ENCODE measurements at regions not wholly inside any gene's neighbourhood (a gene's known extent, or its start where the extent isn't known, plus 50 kb on each side); places are given as distances from the start of the nearest gene placed in this dataset.

DNA sequence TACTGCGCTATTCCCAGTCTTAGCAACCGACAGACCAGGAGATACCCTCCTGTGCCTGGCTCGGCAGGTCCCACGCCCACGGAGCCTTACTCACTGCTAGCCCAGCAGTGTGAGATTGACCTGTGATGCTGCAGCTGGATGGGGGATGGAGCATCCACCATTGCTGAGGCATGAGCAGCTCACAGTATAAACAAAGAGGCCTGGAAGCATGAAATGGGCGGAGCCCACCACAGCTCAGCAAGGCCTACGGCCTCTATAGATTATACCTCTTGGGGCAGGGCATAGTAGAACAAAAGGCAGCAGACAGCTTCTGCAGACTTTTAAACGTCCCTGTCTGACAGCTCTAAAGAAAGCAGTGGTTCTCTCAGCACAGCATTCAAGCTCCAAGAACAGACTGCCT, 160.3 kb downstream of the ANXA2 start:
- H3K27ac ChIP-seq: no peak overlapping the region
- DNase-seq: no peak
- no peak overlapping the region for H3K4me3 ChIP-seq (ENCODE audit: low read depth, low read length)
- TF ChIP-seq, protein P1, sequence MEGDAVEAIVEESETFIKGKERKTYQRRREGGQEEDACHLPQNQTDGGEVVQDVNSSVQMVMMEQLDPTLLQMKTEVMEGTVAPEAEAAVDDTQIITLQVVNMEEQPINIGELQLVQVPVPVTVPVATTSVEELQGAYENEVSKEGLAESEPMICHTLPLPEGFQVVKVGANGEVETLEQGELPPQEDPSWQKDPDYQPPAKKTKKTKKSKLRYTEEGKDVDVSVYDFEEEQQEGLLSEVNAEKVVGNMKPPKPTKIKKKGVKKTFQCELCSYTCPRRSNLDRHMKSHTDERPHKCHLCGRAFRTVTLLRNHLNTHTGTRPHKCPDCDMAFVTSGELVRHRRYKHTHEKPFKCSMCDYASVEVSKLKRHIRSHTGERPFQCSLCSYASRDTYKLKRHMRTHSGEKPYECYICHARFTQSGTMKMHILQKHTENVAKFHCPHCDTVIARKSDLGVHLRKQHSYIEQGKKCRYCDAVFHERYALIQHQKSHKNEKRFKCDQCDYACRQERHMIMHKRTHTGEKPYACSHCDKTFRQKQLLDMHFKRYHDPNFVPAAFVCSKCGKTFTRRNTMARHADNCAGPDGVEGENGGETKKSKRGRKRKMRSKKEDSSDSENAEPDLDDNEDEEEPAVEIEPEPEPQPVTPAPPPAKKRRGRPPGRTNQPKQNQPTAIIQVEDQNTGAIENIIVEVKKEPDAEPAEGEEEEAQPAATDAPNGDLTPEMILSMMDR (IDR thresholded peaks at IDR 0.05; ENCODE audit: low read depth, low read length, missing control alignments): no peak
- no peaks in the 10 kb centered on the region for H3K27me3 ChIP-seq (replicated peaks)
- in situ Hi-C loops (cut with HindIII; ENCODE audit: low pct_ligation_motif_present, low sequenced_read_pairs): no loop called here
- no peaks in the 10 kb centered on the region for H3K36me3 ChIP-seq (replicated peaks)

DNA sequence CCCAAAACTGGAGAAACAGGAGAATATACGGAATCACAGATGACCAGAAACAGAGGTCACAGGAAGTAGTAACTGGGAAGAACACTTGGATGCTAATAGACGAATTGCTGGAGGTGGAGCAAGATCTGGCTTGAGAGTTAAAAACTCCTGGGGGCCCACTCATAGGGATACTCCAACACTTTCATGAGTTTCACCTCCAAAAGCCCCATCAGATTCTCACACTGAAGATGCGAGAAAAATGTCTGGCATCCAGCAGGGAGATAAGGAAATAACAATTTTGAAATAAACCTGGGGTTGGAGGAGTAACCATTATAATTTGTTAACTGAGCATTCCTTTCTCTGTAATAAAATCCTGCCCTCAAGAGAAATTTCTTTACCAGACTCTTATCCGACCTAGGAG, 154.0 kb downstream of the ANXA2 start:
- no peak overlapping the region for H3K4me3 ChIP-seq (ENCODE audit: low read depth, low read length)
- no peaks in the 10 kb centered on the region for H3K27me3 ChIP-seq (replicated peaks)
- in situ Hi-C loops (cut with HindIII; ENCODE audit: low pct_ligation_motif_present, low sequenced_read_pairs): no loop called here
- TF ChIP-seq, protein P1 (IDR thresholded peaks at IDR 0.05; ENCODE audit: low read depth, low read length, missing control alignments): no peak
- no peak for DNase-seq
- H3K27ac ChIP-seq: no peak overlapping the region
- no peaks in the 10 kb centered on the region for H3K36me3 ChIP-seq (replicated peaks)

DNA sequence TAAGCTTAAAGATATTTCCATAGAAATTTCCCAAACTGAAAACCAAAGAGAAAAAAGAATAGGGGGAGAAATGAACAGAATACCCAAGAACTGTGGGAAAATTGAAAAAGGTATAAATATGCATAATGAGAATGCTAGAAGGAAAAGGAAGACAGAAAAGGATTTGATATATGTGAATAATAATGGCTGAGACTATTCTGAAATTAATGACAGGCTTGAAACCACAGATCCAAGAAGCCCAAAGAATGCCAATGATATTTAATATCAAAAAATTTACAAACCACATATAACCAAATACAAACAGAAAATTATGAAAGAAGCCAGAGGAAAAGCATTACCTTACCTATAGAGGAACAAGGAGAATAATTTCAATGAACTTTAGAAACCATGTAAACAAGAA, 153.0 kb downstream of the ANXA2 start:
- in situ Hi-C loops (cut with HindIII; ENCODE audit: low pct_ligation_motif_present, low sequenced_read_pairs): no loop called here
- DNase-seq: no peak
- Histone ChIP-seq H3K27me3 (replicated peaks) (no peaks in the 10 kb centered on the region), H3K27ac (no peak overlapping the region), H3K4me3 (ENCODE audit: low read depth, low read length) (no peak overlapping the region), H3K36me3 (replicated peaks) (no peaks in the 10 kb centered on the region)
- TF ChIP-seq, protein P1 (IDR thresholded peaks at IDR 0.05; ENCODE audit: low read depth, low read length, missing control alignments): no peak

DNA sequence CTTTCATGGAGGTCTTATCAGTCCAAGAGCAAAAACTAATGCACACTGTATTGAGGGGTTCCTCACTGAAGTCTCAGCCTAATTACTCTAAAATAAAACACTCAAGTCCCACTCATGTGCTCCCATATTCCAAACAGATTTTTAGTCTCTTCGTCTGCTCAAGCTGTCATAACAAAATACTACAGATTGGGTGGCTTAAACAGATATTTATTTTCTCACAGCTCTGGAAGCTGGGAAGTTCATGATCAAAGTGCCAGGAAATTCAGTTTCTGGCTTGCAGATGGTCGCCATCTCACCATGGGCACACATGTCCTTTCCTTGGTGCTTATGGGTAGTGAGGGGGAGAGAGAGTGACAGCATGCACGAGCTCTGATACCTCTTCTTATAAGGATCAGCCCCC, 147.5 kb downstream of the ANXA2 start:
- Histone ChIP-seq H3K36me3 (replicated peaks) (no peaks in the 10 kb centered on the region), H3K27ac (no peak overlapping the region), H3K4me3 (ENCODE audit: low read depth, low read length) (no peak overlapping the region), H3K27me3 (replicated peaks) (no peaks in the 10 kb centered on the region)
- TF ChIP-seq, protein P1 (IDR thresholded peaks at IDR 0.05; ENCODE audit: low read depth, low read length, missing control alignments): no peak
- in situ Hi-C loops (cut with HindIII; ENCODE audit: low pct_ligation_motif_present, low sequenced_read_pairs): no loop called here
- DNase-seq: no peak

DNA sequence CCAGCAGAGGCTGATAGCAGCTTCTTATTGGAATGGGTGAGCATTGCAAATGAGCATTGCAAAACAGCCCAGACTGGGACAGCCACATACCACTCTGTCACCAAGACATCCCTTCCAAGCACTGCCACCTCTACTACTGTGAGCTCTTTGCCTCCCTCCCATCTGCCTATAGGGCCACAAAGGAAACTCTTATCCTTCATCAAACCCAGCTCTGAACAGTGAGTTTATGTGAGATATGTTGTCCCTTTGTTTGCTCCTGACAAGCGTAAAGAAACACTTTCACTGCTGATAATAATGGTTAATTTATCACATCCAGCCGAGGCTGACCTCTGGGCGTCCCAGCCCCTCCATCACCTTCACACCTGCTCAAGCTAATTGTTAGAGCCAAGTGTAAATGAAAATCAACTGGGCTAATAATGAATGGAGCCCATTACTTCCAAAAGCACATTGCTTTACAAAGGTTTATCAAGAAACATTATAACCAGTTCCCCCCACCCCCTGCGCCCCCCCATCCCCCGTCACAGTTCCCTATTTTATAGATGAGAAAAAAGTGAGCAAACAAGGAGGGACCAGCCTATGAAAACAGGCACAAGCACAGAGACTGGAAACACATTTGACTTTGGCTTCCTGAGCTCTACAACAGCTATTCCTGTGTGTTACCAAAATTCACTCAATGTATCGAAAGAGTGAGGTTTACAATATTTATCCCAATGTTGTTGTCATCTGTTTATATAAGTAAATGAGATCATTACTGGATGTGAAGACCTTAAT, 146.3 kb downstream of the ANXA2 start:
- no peaks in the 10 kb centered on the region for H3K27me3 ChIP-seq (replicated peaks)
- no peaks in the 10 kb centered on the region for H3K36me3 ChIP-seq (replicated peaks)
- TF ChIP-seq, protein P1 (IDR thresholded peaks at IDR 0.05; ENCODE audit: low read depth, low read length, missing control alignments): no peak
- no peak overlapping the region for H3K4me3 ChIP-seq (ENCODE audit: low read depth, low read length)
- H3K27ac ChIP-seq: no peak overlapping the region
- DNase-seq: no peak
- in situ Hi-C loops (cut with HindIII; ENCODE audit: low pct_ligation_motif_present, low sequenced_read_pairs): no loop called here

DNA sequence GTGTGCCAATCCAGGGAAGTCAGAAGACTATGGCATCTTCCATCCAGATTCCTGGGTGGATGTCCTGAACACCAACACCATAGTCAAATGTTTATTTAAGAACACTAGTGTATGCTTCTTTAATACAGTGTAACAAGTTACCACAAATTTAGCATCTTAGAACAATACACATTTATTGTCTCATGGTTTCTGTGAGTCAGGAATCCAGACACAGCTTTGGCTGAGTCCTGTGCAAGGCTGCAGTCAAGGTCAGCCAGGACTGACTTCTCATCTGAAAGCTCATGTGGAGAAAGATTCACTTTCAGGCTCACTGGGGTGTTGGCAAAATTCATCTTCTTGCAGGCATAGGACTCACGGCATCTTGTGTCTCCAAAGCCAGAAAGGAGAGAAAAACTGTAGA, 143.4 kb downstream of the ANXA2 start:
- H3K36me3 ChIP-seq (replicated peaks): no peaks in the 10 kb centered on the region
- DNase-seq: no peak
- TF ChIP-seq, protein P1 (IDR thresholded peaks at IDR 0.05; ENCODE audit: low read depth, low read length, missing control alignments): no peak
- in situ Hi-C loops (cut with HindIII; ENCODE audit: low pct_ligation_motif_present, low sequenced_read_pairs): no loop called here
- no peak overlapping the region for H3K27ac ChIP-seq
- no peak overlapping the region for H3K4me3 ChIP-seq (ENCODE audit: low read depth, low read length)
- no peaks in the 10 kb centered on the region for H3K27me3 ChIP-seq (replicated peaks)
